ENCODE measurements at regions not wholly inside any gene's neighbourhood (a gene's known extent, or its start where the extent isn't known, plus 50 kb on each side); places are given as distances from the start of the nearest gene placed in this dataset.

DNA sequence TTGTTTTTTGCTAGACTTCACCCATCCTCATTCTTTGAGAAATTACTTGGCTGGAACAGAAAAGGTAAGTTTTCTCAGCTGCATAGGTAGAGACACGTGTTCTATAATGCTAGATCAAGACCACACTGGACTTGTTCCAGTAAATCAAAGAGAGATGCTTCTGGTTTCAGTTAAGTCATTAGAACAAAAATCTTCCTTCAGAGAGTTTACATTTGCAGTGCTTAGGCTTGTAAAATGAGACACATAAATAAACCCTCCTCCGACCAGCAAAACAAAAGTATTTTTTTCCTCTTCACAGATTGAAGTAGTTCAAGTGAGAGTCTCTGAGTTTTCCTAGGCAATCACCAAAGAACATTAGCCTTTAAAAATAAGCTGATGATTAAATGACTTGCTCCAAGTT, 87.3 kb upstream of the PROK2 start:
- TF ChIP-seq, protein P1, sequence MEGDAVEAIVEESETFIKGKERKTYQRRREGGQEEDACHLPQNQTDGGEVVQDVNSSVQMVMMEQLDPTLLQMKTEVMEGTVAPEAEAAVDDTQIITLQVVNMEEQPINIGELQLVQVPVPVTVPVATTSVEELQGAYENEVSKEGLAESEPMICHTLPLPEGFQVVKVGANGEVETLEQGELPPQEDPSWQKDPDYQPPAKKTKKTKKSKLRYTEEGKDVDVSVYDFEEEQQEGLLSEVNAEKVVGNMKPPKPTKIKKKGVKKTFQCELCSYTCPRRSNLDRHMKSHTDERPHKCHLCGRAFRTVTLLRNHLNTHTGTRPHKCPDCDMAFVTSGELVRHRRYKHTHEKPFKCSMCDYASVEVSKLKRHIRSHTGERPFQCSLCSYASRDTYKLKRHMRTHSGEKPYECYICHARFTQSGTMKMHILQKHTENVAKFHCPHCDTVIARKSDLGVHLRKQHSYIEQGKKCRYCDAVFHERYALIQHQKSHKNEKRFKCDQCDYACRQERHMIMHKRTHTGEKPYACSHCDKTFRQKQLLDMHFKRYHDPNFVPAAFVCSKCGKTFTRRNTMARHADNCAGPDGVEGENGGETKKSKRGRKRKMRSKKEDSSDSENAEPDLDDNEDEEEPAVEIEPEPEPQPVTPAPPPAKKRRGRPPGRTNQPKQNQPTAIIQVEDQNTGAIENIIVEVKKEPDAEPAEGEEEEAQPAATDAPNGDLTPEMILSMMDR (IDR thresholded peaks at IDR 0.05): no peak
- no peak for TF ChIP-seq EP300 (IDR thresholded peaks at IDR 0.05)
